ENCODE measurements at regions not wholly inside any gene's neighbourhood (a gene's known extent, or its start where the extent isn't known, plus 50 kb on each side); places are given as distances from the start of the nearest gene placed in this dataset.

DNA sequence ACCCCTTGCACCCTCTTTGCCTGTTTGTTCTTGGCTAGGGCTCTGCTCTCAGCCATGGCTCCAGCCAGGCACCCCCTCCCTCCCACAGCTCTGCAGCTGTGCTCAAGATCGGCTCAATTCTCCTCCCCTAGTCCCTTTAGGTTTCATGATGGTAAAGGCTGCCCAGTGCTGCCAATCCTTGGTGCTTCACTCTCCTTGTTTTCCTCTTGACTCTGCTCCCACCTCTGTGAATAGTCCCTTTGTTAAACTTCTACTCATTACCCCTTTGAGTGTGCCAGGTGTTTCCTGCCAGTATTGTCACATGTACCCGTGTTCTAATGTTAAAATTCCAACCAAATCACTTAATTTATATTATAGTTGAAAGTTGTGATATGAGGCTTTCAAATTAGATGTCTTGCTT lies 101.0 kb upstream of the CERS6 start:
- TF ChIP-seq POLR2A (IDR thresholded peaks at IDR 0.05; ENCODE audit: low read depth): no peak
- TF ChIP-seq, protein P1, sequence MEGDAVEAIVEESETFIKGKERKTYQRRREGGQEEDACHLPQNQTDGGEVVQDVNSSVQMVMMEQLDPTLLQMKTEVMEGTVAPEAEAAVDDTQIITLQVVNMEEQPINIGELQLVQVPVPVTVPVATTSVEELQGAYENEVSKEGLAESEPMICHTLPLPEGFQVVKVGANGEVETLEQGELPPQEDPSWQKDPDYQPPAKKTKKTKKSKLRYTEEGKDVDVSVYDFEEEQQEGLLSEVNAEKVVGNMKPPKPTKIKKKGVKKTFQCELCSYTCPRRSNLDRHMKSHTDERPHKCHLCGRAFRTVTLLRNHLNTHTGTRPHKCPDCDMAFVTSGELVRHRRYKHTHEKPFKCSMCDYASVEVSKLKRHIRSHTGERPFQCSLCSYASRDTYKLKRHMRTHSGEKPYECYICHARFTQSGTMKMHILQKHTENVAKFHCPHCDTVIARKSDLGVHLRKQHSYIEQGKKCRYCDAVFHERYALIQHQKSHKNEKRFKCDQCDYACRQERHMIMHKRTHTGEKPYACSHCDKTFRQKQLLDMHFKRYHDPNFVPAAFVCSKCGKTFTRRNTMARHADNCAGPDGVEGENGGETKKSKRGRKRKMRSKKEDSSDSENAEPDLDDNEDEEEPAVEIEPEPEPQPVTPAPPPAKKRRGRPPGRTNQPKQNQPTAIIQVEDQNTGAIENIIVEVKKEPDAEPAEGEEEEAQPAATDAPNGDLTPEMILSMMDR (IDR thresholded peaks at IDR 0.05): no peak
- TF ChIP-seq POLR2AphosphoS5 (IDR thresholded peaks at IDR 0.05): no peak
- TF ChIP-seq EP300 (IDR thresholded peaks at IDR 0.05): no peak
